Activated CD8-positive, alpha-beta memory T cell treated with anti-CD3 and anti-CD28 coated beads, Interleukin-2, amount 10 ng/mL, durations not matched to agents 7 days and 5 days (primary cell): ENCODE measurements at regions not wholly inside any gene's neighbourhood (a gene's known extent, or its start where the extent isn't known, plus 50 kb on each side); places are given as distances from the start of the nearest gene placed in this dataset.

ENCODE experiments used
- ATAC-seq: fragments of 150-1000 bp; cut with Tn5 transposase; one replicate; pipeline ENCODE4 v1.10.0; 2021; ENCODE audit warnings: moderate library complexity
- CTCF ChIA-PET: fragments of 350-600 bp; sonication (Branson Sonifier 250); formaldehyde crosslinking; loops from one replicate; lab custom pipeline; 2021; ENCODE audit warnings: antibody characterized with exemption; lab: Charles Lee
- DNase-seq: peaks from one replicate; pipeline ENCODE4 v3.0.0-alpha.2; 2020
- H3K27ac Mint-ChIP-seq: one replicate; pipeline ENCODE4 v1.8.0; 2021; ENCODE audit warnings: mild to moderate bottlenecking, mixed read lengths
- H3K27me3 Mint-ChIP-seq: one replicate; pipeline ENCODE4 v1.8.0; 2021; ENCODE audit warnings: mixed read lengths
- H3K36me3 Mint-ChIP-seq: one replicate; pipeline ENCODE4 v1.8.0; 2021; ENCODE audit warnings: mild to moderate bottlenecking, mixed read lengths
- H3K4me1 Mint-ChIP-seq: one replicate; pipeline ENCODE4 v1.8.0; 2021; ENCODE audit warnings: mixed read lengths
- H3K4me3 Mint-ChIP-seq: one replicate; pipeline ENCODE4 v1.8.0; 2021; ENCODE audit warnings: mild to moderate bottlenecking, moderate library complexity, mixed read lengths
- H3K9me3 Mint-ChIP-seq: one replicate; pipeline ENCODE4 v1.8.0; 2022; ENCODE audit warnings: low read depth, mixed read lengths

DNA sequence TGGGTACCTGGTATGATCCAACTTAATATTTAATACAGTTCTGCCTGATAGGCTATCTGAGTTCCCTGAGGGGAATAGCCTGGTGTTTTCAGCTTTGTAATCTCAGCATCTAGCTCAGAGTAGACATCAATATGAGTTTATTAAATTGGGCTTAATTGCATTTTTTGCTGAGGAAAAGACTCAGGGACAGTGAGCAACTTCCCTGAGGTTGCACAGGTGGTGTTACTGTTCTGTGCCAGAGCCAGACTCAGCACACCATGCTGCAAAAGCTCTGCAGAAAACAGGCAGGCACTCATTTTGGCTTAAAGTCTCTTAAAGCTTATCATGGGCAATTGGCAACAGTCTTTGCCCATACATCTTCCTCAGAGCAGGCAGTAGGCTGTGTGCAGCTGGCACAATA, 90.5 kb upstream of the JUN start:
- CTCF ChIA-PET: interaction anchor here (0.8 to 1.8 kb wide), 3 partner anchors 15 to 131 kb away, joined by 3 read pairs; no protein-coding TSS in a partner anchor
- ATAC-seq (no peak), DNase-seq (no peak)
- Mint-ChIP-seq H3K9me3 (no peaks in the 10 kb centered on the region), H3K4me3 (no peak overlapping the region), H3K4me1 (peaks cover 4% of the 10 kb centered on the region), H3K27me3 (peaks cover 5% of the 10 kb centered on the region), H3K36me3 (no peaks in the 10 kb centered on the region), H3K27ac (no peak overlapping the region)

GRCh38 chr1:58874757-58875755, 91.2 kb upstream of the JUN start:
- H3K27ac Mint-ChIP-seq: no peak overlapping the region
- H3K9me3 Mint-ChIP-seq: no peaks in the 10 kb centered on the region
- peaks cover 5% of the 10 kb centered on the region for H3K4me1 Mint-ChIP-seq
- ATAC-seq: no peak
- CTCF ChIA-PET: interaction anchor here (0.8 to 1.8 kb wide), 3 partner anchors 15 to 131 kb away, joined by 3 read pairs; no protein-coding TSS in a partner anchor
- H3K4me3 Mint-ChIP-seq: no peak overlapping the region
- H3K27me3 Mint-ChIP-seq: peaks cover 5% of the 10 kb centered on the region
- no peak for DNase-seq
- H3K36me3 Mint-ChIP-seq: no peaks in the 10 kb centered on the region

GRCh38 chr1:58879464-58879863, 95.6 kb upstream of the JUN start:
- DNase-seq: no peak
- H3K27me3 Mint-ChIP-seq: no peaks in the 10 kb centered on the region
- no peak overlapping the region for H3K4me3 Mint-ChIP-seq
- peaks cover 14% of the 10 kb centered on the region for H3K4me1 Mint-ChIP-seq
- H3K9me3 Mint-ChIP-seq: no peaks in the 10 kb centered on the region
- H3K27ac Mint-ChIP-seq: no peak overlapping the region
- CTCF ChIA-PET: no interaction called here
- H3K36me3 Mint-ChIP-seq: no peaks in the 10 kb centered on the region
- ATAC-seq: no peak

GRCh38 chr1:58880592-58880991, 96.7 kb upstream of the JUN start:
- Mint-ChIP-seq H3K36me3 (no peaks in the 10 kb centered on the region), H3K9me3 (no peaks in the 10 kb centered on the region), H3K27me3 (no peaks in the 10 kb centered on the region), H3K4me1 (peaks cover 22% of the 10 kb centered on the region), H3K27ac (no peak overlapping the region), H3K4me3 (no peak overlapping the region)
- DNase-seq (no peak), ATAC-seq (no peak)
- CTCF ChIA-PET: interaction anchor here (0.8 to 1.2 kb wide), 2 partner anchors 9 to 20 kb away, joined by 3 read pairs; no protein-coding TSS in a partner anchor

DNA sequence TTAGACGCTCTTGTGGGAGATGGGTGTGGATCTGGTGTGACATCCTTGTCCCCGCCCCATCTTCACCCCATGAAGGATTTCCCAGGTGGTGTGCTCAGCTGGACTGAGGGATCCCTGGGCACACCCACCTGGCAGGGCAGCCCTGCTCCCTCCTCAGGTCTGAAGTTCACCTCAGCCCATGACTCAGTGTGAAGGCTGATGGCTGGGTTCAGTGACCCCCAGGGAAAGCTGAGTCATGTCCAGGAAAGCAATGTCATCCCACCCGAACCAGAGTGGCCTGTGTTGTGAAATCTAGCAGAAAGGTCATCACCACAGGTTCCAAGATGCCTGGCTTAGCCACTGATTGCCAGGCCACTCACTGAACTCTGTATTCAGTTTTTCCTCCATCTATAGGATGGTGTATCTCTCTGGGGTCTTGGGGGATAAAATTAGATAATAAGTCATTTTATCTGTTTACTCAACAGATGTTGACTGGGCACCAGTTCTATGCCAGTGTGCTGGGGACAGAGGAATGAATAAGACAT, 97.7 kb upstream of the JUN start:
- CTCF ChIA-PET: no interaction called here
- Mint-ChIP-seq H3K4me1 (peaks cover 32% of the 10 kb centered on the region), H3K9me3 (no peaks in the 10 kb centered on the region), H3K27me3 (no peaks in the 10 kb centered on the region), H3K36me3 (no peaks in the 10 kb centered on the region), H3K4me3 (no peak overlapping the region), H3K27ac (no peak overlapping the region)
- DNase-seq (no peak), ATAC-seq (no peak)

GRCh38 chr1:58882322-58882948, 98.6 kb upstream of the JUN start:
- H3K9me3 Mint-ChIP-seq: no peaks in the 10 kb centered on the region
- H3K36me3 Mint-ChIP-seq: no peaks in the 10 kb centered on the region
- no peak overlapping the region for H3K4me3 Mint-ChIP-seq
- DNase-seq: no peak
- no peaks in the 10 kb centered on the region for H3K27me3 Mint-ChIP-seq
- H3K4me1 Mint-ChIP-seq: peaks cover 40% of the 10 kb centered on the region
- H3K27ac Mint-ChIP-seq: no peak overlapping the region
- CTCF ChIA-PET: no interaction called here
- no peak for ATAC-seq

DNA sequence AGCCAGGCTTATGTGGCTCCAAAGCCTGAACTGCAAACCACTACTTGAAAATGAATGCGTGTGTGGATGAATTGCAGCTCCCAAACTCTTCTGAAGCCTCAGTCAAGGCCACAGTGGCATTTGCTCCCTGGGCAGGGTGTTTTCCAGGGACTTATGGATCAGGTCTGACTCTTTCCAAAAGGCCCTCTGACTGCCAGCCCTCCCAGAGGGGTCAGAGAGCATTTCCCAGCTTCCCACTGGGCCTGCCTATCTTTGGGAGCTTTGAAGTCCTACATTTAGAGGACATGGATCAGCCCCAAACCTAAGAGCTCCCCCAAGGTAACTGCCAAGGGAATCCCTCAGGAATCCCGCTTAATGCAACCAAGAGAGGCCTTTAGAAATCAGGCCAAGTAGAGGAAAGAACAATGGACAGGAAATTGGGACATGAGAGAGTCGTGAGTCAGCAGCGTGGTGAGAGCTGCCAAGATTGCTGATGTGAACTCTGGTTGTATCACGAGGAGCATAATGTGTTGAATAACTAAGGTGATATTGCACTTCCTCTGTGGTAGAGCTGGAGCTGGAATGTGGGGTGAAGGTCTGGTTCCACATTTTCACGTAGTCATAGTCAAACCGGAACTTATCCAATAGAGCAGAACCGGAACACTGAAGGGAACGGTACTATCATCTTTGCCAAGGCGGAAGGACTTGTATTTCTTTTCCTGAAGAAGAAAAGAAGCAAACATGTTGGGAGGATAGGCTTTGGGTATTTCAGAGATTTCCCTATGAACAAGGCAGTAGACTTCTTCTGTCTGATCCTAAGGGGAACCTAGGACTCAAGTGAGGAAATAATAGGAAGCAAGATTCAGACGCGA, 99.4 kb upstream of the JUN start:
- CTCF ChIA-PET: no interaction called here
- Mint-ChIP-seq H3K9me3 (no peaks in the 10 kb centered on the region), H3K4me3 (no peak overlapping the region), H3K27me3 (no peaks in the 10 kb centered on the region), H3K4me1 (peaks cover 40% of the 10 kb centered on the region), H3K36me3 (no peaks in the 10 kb centered on the region), H3K27ac (no peak overlapping the region)
- DNase-seq: no peak
- ATAC-seq: no peak

DNA sequence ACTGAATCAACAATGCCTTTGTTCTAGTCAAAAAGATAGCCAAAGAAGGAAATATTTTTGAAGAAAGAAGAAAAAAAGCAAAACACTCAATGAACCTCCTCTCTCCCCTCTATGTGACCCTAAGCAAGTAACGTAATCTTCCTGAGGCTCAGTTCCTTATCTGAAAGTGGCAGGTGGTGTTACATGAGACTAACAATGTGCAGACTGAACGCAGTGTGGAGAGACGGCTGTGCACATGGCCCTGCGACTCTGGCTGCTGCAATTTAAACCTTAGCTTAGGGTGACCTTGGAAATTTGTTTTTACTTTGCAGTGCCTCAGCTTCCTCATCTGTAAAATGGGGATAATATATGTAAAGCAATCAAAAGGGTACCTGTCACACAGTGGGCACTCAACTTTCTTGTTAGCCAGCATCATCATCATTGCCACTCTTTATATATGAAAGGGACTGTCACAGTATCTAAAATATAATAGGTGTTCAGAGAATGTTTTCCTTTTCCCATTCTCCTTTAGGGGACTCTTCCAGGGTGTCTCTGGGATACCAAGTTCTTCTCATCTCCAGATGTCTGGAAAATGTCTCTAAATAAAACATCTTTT, 100.1 kb upstream of the JUN start:
- Mint-ChIP-seq H3K4me3 (no peak overlapping the region), H3K4me1 (peaks cover 42% of the 10 kb centered on the region), H3K27ac (no peak overlapping the region), H3K9me3 (no peaks in the 10 kb centered on the region), H3K36me3 (peaks cover under 1% of the 10 kb centered on the region), H3K27me3 (no peaks in the 10 kb centered on the region)
- DNase-seq: no peak
- no peak for ATAC-seq
- CTCF ChIA-PET: no interaction called here

GRCh38 chr1:58884706-58885661, 101.1 kb upstream of the JUN start:
- Mint-ChIP-seq H3K27me3 (no peaks in the 10 kb centered on the region), H3K4me3 (no peak overlapping the region), H3K4me1 (peaks cover 42% of the 10 kb centered on the region), H3K27ac (peak overlapping the region; percentile 55), H3K36me3 (peaks cover 2% of the 10 kb centered on the region), H3K9me3 (peaks cover 3% of the 10 kb centered on the region)
- no peak for DNase-seq
- CTCF ChIA-PET: interaction anchor here (0.9 kb wide), 1 partner anchor 18 kb away, joined by 3 read pairs; no protein-coding TSS in a partner anchor
- peak; percentile 41 for ATAC-seq

DNA sequence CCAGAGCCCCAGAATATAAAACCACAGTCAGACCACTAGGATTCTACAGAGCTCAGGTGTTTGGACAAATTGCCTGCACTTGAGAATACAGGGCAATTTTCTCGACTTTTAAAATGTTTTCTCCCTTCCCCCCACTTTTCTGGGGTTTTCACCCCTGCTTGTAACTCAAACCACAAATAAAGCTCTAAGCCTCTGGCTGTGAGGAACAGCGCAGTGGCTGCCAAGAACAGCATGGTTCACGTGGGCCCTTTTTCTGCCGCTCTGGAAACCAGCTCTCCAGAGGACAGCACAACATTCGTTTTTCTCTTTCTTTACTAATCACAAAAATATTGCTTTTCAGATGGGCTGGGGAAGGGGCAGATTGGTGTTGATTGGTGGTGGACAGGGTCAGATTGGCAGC, 102.2 kb upstream of the JUN start:
- no peak for DNase-seq
- CTCF ChIA-PET: interaction anchor here (1.2 kb wide), 1 partner anchor 17 kb away, joined by 3 read pairs; no protein-coding TSS in a partner anchor
- peak; percentile 79 for ATAC-seq
- H3K27ac Mint-ChIP-seq: peak overlapping the region; percentile 54
- no peak overlapping the region for H3K4me3 Mint-ChIP-seq
- H3K27me3 Mint-ChIP-seq: no peaks in the 10 kb centered on the region
- H3K4me1 Mint-ChIP-seq: peaks cover 42% of the 10 kb centered on the region
- H3K9me3 Mint-ChIP-seq: peaks cover 3% of the 10 kb centered on the region
- peaks cover 2% of the 10 kb centered on the region for H3K36me3 Mint-ChIP-seq

- peaks cover 2% of the 10 kb centered on the region for H3K36me3 Mint-ChIP-seq
- DNase-seq (no peak), ATAC-seq (no peak)
- no peaks in the 10 kb centered on the region for H3K27me3 Mint-ChIP-seq
- CTCF ChIA-PET: interaction anchor here (1.2 kb wide), 1 partner anchor 17 kb away, joined by 3 read pairs; no protein-coding TSS in a partner anchor
- no peak overlapping the region for H3K4me3 Mint-ChIP-seq
- peaks cover 3% of the 10 kb centered on the region for H3K9me3 Mint-ChIP-seq
- H3K4me1 Mint-ChIP-seq: peaks cover 42% of the 10 kb centered on the region
- no peak overlapping the region for H3K27ac Mint-ChIP-seq
Measured at GRCh38 chr1:58886611-58887010, 102.8 kb upstream of the JUN start.
